ENCODE measurements at regions not wholly inside any gene's neighbourhood (a gene's known extent, or its start where the extent isn't known, plus 50 kb on each side); places are given as distances from the start of the nearest gene placed in this dataset.

DNA sequence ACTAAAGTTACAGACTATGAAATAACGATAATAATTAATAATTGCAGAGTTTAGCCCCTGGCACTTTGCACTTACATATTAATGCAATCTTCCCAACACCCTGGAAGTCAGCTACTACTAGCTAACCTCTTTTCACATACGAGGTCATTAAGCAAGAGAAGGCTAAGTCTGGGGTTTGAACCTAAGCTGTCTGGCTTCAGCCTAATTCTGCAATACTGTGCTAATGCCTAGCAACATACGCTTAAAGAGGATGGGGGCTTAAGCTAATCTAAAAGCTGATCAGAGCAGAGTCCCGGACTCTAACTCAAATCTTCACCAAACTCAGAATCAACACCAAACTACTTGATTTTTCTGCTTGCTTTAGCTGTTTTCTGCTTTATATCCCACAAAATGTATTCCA, 168.7 kb upstream of the GNAI1 start:
- Histone ChIP-seq H2AFZ (ENCODE audit: low read length) (no peak overlapping the region), H3K79me2 (ENCODE audit: insufficient read depth, low read length) (no peaks in the 10 kb centered on the region), H3K9ac (ENCODE audit: low read depth, low read length, poor library complexity, severe bottlenecking) (no peak overlapping the region), H3K36me3 (ENCODE audit: insufficient read depth, low read length) (no peaks in the 10 kb centered on the region), H3F3A (ENCODE audit: low read depth) (no peaks in the 10 kb centered on the region), H4K20me1 (ENCODE audit: insufficient read depth, low read length, poor library complexity, severe bottlenecking) (no peaks in the 10 kb centered on the region), H3K9me2 (replicated peaks; ENCODE audit: low read depth, low read length) (no peaks in the 10 kb centered on the region), H3K4me1 (ENCODE audit: insufficient read depth, low read length, poor library complexity, severe bottlenecking) (peaks cover 12% of the 10 kb centered on the region), H3K27me3 (ENCODE audit: insufficient read depth, low read length, poor library complexity, severe bottlenecking) (no peaks in the 10 kb centered on the region), H3K4me3 (ENCODE audit: low read length, poor library complexity, severe bottlenecking) (no peak overlapping the region), H3K9me3 (ENCODE audit: insufficient read depth, low read depth, low read length) (no peaks in the 10 kb centered on the region), H3K4me2 (ENCODE audit: low read depth, low read length, poor library complexity, severe bottlenecking) (no peak overlapping the region)
- no peak for TF ChIP-seq EZH2phosphoT487 (IDR thresholded peaks at IDR 0.05; ENCODE audit: borderline replicate concordance)
- no peak for TF ChIP-seq CTCF (conservative IDR thresholded peaks at IDR 0.05; ENCODE audit: low read length)

- H4K20me1 ChIP-seq (ENCODE audit: insufficient read depth, low read length, poor library complexity, severe bottlenecking): no peaks in the 10 kb centered on the region
- no peaks in the 10 kb centered on the region for H3K9me2 ChIP-seq (replicated peaks; ENCODE audit: low read depth, low read length)
- no peaks in the 10 kb centered on the region for H3K79me2 ChIP-seq (ENCODE audit: insufficient read depth, low read length)
- H3K9me3 ChIP-seq (ENCODE audit: insufficient read depth, low read depth, low read length): no peaks in the 10 kb centered on the region
- no peak overlapping the region for H3K4me3 ChIP-seq (ENCODE audit: low read length, poor library complexity, severe bottlenecking)
- no peaks in the 10 kb centered on the region for H3K4me1 ChIP-seq (ENCODE audit: insufficient read depth, low read length, poor library complexity, severe bottlenecking)
- no peak overlapping the region for H3K4me2 ChIP-seq (ENCODE audit: low read depth, low read length, poor library complexity, severe bottlenecking)
- no peaks in the 10 kb centered on the region for H3F3A ChIP-seq (ENCODE audit: low read depth)
- H3K9ac ChIP-seq (ENCODE audit: low read depth, low read length, poor library complexity, severe bottlenecking): no peak overlapping the region
- no peaks in the 10 kb centered on the region for H3K36me3 ChIP-seq (ENCODE audit: insufficient read depth, low read length)
- no peaks in the 10 kb centered on the region for H3K27me3 ChIP-seq (ENCODE audit: insufficient read depth, low read length, poor library complexity, severe bottlenecking)
- TF ChIP-seq EZH2phosphoT487 (IDR thresholded peaks at IDR 0.05; ENCODE audit: borderline replicate concordance) (no peak), CTCF (conservative IDR thresholded peaks at IDR 0.05; ENCODE audit: low read length) (no peak)
- H2AFZ ChIP-seq (ENCODE audit: low read length): no peak overlapping the region
These were observed 170.2 kb upstream of the GNAI1 start for GRCh38 chr7:79964463-79964862.

GRCh38 chr7:79953130-79953529, 181.5 kb upstream of the GNAI1 start:
- Histone ChIP-seq H3K9ac (ENCODE audit: low read depth, low read length, poor library complexity, severe bottlenecking) (no peak overlapping the region), H3K36me3 (ENCODE audit: insufficient read depth, low read length) (no peaks in the 10 kb centered on the region), H3K9me3 (ENCODE audit: insufficient read depth, low read depth, low read length) (no peaks in the 10 kb centered on the region), H3K4me1 (ENCODE audit: insufficient read depth, low read length, poor library complexity, severe bottlenecking) (no peaks in the 10 kb centered on the region), H4K20me1 (ENCODE audit: insufficient read depth, low read length, poor library complexity, severe bottlenecking) (no peaks in the 10 kb centered on the region), H3K79me2 (ENCODE audit: insufficient read depth, low read length) (no peaks in the 10 kb centered on the region), H2AFZ (ENCODE audit: low read length) (no peak overlapping the region), H3K27me3 (ENCODE audit: insufficient read depth, low read length, poor library complexity, severe bottlenecking) (no peaks in the 10 kb centered on the region), H3F3A (ENCODE audit: low read depth) (no peaks in the 10 kb centered on the region), H3K9me2 (replicated peaks; ENCODE audit: low read depth, low read length) (no peaks in the 10 kb centered on the region), H3K4me2 (ENCODE audit: low read depth, low read length, poor library complexity, severe bottlenecking) (no peak overlapping the region), H3K4me3 (ENCODE audit: low read length, poor library complexity, severe bottlenecking) (no peak overlapping the region)
- TF ChIP-seq CTCF (conservative IDR thresholded peaks at IDR 0.05; ENCODE audit: low read length) (no peak), EZH2phosphoT487 (IDR thresholded peaks at IDR 0.05; ENCODE audit: borderline replicate concordance) (no peak)
